MM.1S (cell line): ENCODE measurements at regions not wholly inside any gene's neighbourhood (a gene's known extent, or its start where the extent isn't known, plus 50 kb on each side); places are given as distances from the start of the nearest gene placed in this dataset.

Experiments used
- EZH2 ChIP-seq: fragments of 300-600 bp; sonication (generic); optimal IDR thresholded peaks from 2 replicates; pipeline ENCODE3; 2017; ENCODE audit warnings: low read depth, mild to moderate bottlenecking, antibody characterized with exemption, low read length, mixed read lengths
- TF ChIP-seq, protein P1 (sequence below): fragments of 300-600 bp; sonication (generic); IDR thresholded peaks from 2 replicates; pipeline ENCODE4 v1.5.1; 2016; ENCODE audit warnings: antibody characterized with exemption, low read length, mixed read lengths

DNA sequence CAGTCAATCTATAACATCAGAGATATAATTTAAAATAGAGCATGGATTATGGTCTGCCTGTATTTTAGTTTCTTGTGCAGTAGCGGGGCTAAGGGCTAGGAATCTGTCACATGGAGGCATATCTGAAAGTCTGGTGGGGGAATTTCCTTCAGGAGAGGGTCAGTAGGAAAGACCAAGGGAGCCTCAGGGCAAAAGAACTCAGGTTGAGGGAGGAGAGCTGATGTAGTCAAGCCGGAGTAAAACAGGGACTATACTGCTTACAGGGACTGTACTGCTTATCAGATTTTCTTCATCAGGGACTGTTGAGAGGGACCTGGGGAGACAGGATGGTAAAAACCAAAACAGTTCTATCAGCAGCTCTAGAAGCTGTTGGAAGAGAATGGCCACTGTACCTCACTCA is 82.0 kb upstream of the CPM start:
- TF ChIP-seq, protein P1, sequence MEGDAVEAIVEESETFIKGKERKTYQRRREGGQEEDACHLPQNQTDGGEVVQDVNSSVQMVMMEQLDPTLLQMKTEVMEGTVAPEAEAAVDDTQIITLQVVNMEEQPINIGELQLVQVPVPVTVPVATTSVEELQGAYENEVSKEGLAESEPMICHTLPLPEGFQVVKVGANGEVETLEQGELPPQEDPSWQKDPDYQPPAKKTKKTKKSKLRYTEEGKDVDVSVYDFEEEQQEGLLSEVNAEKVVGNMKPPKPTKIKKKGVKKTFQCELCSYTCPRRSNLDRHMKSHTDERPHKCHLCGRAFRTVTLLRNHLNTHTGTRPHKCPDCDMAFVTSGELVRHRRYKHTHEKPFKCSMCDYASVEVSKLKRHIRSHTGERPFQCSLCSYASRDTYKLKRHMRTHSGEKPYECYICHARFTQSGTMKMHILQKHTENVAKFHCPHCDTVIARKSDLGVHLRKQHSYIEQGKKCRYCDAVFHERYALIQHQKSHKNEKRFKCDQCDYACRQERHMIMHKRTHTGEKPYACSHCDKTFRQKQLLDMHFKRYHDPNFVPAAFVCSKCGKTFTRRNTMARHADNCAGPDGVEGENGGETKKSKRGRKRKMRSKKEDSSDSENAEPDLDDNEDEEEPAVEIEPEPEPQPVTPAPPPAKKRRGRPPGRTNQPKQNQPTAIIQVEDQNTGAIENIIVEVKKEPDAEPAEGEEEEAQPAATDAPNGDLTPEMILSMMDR = no peak
- no peak for TF ChIP-seq EZH2
